GM19351 (cell line): ENCODE measurements at regions not wholly inside any gene's neighbourhood (a gene's known extent, or its start where the extent isn't known, plus 50 kb on each side); places are given as distances from the start of the nearest gene placed in this dataset.

ENCODE experiments used
- ATAC-seq: cut with Tn5 transposase; IDR thresholded peaks from one replicate; pipeline ENCODE4 v1.9.1; 2021; ENCODE audit warnings: mild to moderate bottlenecking, moderate library complexity; ENCODE audit not compliant: unreplicated experiment

- no peak for ATAC-seq
Measured at GRCh38 chr17:71301063-71301462, 819.8 kb upstream of the SOX9 start.

DNA sequence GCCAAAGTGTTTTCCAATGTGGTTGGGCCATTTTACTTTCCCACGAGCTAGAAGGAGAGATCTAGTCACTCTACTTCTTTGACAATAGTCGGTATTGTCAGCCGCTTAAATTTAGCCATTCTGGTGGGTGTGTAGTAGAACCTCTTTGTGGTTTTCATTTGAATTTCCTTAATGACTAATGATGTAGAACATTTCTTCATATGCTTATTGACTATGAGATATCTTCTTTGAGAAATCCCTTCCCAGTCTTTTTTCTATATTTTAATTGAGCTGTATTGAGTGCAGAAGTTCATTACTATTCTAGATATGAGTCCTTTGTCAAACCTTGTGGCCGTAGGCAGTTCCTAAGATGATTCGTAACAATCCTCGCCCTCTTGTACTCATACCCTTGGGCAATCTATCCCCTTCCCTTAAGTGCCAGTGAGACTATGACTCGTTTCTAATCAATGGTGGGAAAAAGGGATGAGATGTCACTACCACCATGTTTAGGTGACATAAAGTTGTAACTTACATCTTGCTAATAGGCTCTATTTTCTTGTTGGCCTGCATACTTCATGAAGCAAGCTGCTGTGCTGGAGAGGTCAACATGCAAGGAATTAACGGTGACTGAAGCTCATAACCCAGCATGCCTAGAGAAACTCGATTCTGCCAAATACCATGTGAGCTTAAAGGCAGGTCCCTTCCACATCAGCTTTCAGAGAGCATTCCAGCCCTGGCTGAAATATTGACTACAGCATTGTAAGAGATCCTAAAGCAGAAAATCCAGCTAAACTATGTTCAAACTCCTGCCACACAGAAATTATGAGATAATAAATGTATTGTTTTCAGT is 817.9 kb upstream of the SOX9 start:
- ATAC-seq = no peak

- no peak for ATAC-seq
Measured at GRCh38 chr17:71304498-71305158, 816.2 kb upstream of the SOX9 start.

GRCh38 chr17:71313866-71314265 is 807.0 kb upstream of the SOX9 start:
- ATAC-seq = no peak

- ATAC-seq = no peak
Measured at GRCh38 chr17:71315568-71315967, 805.3 kb upstream of the SOX9 start.

- no peak for ATAC-seq
Measured at GRCh38 chr17:71316176-71316897, 804.5 kb upstream of the SOX9 start.

GRCh38 chr17:71320009-71320796 is 800.6 kb upstream of the SOX9 start:
- ATAC-seq = no peak

- ATAC-seq = no peak
Measured at GRCh38 chr17:71325117-71325516, 795.7 kb upstream of the SOX9 start.

GRCh38 chr17:71325886-71326285 is 794.9 kb upstream of the SOX9 start:
- ATAC-seq = no peak

DNA sequence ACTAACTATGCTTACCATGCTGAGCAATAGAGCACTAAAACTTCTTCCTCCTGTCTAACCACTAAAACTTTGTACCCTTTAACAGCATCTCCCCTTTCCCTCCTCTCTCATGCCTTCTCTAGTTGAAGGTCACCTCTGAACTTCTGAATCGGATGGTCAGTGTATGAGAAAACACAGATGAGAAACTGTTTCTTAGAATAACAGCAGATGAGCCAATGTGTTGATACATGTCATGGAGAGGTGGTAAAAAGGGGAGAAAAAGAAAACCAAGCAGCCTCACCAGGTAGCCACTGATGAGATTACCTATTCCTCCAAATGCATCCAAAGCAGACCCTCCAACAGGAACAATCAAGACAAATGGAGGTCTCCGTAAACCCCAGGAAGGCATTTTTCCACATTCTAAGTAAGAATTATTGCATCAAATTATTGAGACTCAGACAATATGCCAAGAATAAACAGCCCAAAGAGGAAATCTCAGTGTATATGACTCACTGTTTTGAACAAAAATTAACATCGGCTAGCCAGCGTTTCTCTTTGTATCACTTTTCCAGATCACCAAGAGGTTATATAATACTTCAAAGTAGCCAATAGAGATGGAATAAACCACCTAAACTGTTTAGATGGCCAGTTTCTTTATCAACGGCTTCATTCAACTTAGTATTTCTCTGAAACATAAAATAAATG is 793.3 kb upstream of the SOX9 start:
- ATAC-seq = no peak

DNA sequence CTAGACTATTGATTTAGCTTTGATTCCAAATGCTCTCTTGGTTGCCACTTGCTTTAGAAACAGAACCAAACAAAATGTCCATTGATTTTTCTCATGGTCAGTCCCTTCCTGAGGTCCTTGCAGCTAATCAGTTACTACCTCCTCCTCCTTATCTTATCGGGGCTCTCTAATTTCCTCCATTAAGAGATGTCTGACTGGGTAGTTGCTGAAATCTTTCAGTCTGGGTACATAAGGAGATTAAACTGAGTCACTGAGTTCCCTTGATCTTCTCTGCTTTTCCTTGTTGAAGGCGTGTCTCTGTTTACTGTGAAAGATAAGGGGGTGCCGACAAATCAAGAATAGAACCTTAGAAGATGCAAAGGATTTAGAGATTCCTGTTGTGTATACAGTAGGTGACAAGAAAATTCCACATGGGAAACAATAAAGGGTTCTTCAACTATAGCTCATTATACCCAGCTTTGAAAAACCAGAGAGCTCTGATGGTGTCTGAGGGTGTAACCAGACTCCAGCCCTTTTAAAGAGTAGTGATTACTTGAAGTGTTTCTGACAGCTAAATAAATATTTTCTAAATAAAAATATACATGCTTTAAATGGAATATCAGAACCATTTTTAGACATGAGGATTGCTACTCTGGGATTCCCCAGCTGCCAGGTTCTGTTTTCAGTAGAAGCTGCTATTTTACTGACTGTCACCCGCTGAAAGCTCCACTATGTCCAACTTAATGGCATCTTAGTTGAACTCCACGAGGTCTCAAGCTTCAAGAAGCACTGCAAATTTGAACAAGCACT is 791.3 kb upstream of the SOX9 start:
- no peak for ATAC-seq

DNA sequence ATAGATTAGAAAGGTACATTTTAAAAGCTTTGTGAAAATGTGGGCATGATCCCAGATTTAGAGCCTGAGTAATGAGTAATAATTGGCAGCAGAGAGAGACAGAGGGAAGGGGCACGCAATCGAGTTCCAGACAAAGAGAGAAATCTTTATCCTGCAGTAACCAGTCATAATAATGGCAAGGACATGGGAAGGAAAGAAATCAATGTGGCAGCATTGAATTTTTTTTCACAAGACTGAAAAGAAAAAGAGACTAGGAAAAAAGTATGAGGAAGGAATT is 790.8 kb upstream of the SOX9 start:
- ATAC-seq = no peak

DNA sequence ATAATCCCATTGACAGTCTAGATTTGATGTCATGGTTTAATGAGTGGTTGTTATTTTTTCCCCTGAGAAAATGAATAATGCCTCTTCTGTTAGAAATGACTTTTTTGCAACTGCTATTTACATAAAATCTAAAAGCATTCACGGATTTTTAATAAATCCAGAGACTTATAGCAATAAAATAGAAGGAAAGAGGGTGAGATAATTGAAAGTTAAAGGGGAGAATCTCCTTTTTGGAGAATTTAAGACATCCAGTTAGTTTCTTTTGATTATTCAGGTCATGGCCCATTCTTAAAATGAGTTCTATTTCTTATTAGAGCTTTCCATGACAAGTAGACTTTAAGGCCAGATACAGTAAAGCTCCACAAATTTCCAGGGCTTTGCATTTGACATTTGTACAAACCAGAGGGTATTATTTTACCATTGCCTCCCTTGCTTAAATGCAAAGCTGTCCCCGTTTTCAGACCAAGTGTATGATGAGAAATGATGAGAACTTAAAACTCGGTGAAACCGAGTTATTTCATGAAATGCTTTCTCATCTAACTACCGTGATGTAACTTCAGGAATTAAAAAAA is 789.0 kb upstream of the SOX9 start:
- no peak for ATAC-seq

GRCh38 chr17:71334048-71334751 is 786.6 kb upstream of the SOX9 start:
- ATAC-seq = no peak

GRCh38 chr17:71335212-71335611 is 785.6 kb upstream of the SOX9 start:
- no peak for ATAC-seq

DNA sequence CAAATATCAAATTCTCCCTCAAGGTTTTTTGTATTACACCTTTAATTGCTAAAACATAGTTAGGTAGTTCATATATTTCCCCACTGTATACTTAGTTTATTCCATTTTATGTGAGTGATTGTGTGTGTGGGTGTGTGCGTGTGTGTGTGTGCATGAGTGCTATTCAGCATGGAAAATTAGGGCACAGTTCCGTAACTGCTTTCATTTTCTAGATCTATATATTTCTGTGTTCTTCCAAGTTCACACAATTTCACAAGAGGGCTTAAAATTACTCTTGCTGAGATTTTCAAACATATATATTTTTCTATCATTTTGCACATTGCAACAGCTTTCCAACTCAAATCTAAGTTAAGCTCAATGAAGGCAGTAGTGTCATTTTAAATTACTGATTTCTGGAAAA is 782.9 kb upstream of the SOX9 start:
- ATAC-seq = no peak

DNA sequence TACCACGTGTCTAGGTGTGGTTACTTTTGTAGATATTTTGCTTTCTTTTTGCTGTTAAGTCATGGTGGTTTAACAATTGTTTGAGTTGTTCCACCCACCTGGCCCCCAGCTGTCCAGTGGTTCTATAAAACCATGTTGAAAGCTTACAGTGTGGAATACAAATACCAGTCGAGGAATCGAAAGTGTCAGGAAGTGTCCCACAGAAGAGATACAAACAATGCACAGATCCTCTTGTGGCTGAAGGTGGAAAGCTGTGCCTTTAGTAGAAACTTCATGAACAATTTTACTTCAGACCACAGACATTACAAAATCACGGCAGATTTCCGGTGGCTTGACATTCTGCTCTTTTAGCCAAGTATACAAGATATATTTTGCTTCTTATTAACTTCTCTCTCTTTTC is 782.4 kb upstream of the SOX9 start:
- ATAC-seq = no peak

GRCh38 chr17:71339206-71339605 is 781.6 kb upstream of the SOX9 start:
- no peak for ATAC-seq

DNA sequence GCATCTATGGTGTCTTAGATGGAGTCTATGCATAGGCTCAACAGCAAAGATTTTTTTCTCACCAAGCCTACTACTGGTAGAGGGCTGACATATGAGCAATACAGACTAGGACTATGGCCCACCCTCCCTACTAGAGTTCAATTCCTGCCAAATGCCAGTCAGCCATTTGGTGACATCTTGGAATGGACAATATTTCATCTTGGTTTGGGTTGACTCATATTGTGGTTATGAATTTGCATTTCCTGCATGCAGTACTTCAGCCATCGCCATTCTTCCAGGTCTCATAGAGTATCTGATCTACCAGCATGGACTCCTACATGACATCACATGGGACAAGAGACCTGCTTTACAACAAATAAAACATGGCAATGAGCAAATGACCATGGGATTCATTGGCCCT is 778.1 kb upstream of the SOX9 start:
- ATAC-seq = no peak
